MCF 10A (cell line): ENCODE measurements at regions not wholly inside any gene's neighbourhood (a gene's known extent, or its start where the extent isn't known, plus 50 kb on each side); places are given as distances from the start of the nearest gene placed in this dataset.

Experiments used
- BruUV-seq: library from RNA; stranded (reverse); fragments of 400-500 nt; replicated peaks from 2 replicates; lab custom pipeline; 2021; lab: Mats Ljungman, UMichigan
- CTCF ChIA-PET: fragments of 300-600 bp; sonication (Branson Sonifier 250); formaldehyde crosslinking; extraction: SDS; loops from one replicate; lab custom pipeline; 2021; ENCODE audit warnings: antibody characterized with exemption, inconsistent platforms; lab: Yijun Ruan, JAX
- POLR2A ChIA-PET: fragments of 300-600, 350-650 bp; sonication (Branson Sonifier 250); formaldehyde crosslinking; extraction: SDS; loops from one replicate; lab custom pipeline; 2020; ENCODE audit warnings: antibody characterized with exemption, inconsistent platforms; lab: Yijun Ruan, JAX
- DNase-seq: peaks from one replicate; pipeline ENCODE4 v3.0.0-alpha.2; 2018; ENCODE audit not compliant: unreplicated experiment
- H3K27ac Mint-ChIP-seq: one replicate; pipeline ENCODE4 v1.8.0; 2022; ENCODE audit warnings: mild to moderate bottlenecking, low read depth, mixed read lengths; ENCODE audit not compliant: unreplicated experiment
- H3K27me3 Mint-ChIP-seq: one replicate; pipeline ENCODE4 v1.8.0; 2022; ENCODE audit warnings: mixed read lengths; ENCODE audit not compliant: insufficient read depth, unreplicated experiment
- H3K36me3 Mint-ChIP-seq: one replicate; pipeline ENCODE4 v1.8.0; 2022; ENCODE audit warnings: mild to moderate bottlenecking, moderate library complexity, mixed read lengths; ENCODE audit not compliant: insufficient read depth, unreplicated experiment
- H3K4me1 Mint-ChIP-seq: one replicate; pipeline ENCODE4 v1.8.0; 2022; ENCODE audit warnings: mixed read lengths; ENCODE audit not compliant: insufficient read depth, unreplicated experiment
- H3K4me3 Mint-ChIP-seq: one replicate; pipeline ENCODE4 v1.8.0; 2022; ENCODE audit warnings: mild to moderate bottlenecking, moderate library complexity, mixed read lengths; ENCODE audit not compliant: unreplicated experiment
- H3K9me3 Mint-ChIP-seq: one replicate; pipeline ENCODE4 v1.8.0; 2022; ENCODE audit warnings: mixed read lengths; ENCODE audit not compliant: unreplicated experiment
- intact Hi-C: fragments of 100-400 bp; cut with micrococcal nuclease; formaldehyde crosslinking; loops from 2 replicates; pipeline ENCODE4 v1.14.1; 2022
- TF ChIP-seq, protein P1 (sequence below): fragments of 200-600 bp; IDR thresholded peaks from one replicate; pipeline ENCODE4 v1.8.0; 2022; ENCODE audit warnings: antibody characterized with exemption, mild to moderate bottlenecking; ENCODE audit not compliant: unreplicated experiment

DNA sequence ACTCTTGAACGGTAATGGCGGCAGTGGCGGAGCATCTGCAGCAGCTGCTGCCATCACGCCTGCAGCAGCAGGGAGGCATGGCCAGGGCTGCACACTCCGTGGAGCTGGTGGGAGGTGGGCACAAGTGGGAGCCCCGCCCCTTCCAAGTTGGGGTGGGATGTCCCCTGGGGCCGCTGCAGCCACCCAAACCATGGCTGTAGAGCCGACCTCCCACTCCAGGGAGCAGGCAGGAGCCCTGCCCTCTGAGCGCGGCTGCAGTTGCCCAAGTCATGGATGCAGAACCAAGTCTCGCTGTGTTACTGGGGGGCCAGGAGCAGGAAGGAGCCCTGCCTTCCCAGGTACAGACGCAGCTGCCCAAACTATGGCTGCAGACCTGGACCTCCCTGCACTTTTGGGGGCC lies 215.3 kb upstream of the VLDLR start:
- H3K27ac Mint-ChIP-seq: no peak overlapping the region
- TF ChIP-seq, protein P1, sequence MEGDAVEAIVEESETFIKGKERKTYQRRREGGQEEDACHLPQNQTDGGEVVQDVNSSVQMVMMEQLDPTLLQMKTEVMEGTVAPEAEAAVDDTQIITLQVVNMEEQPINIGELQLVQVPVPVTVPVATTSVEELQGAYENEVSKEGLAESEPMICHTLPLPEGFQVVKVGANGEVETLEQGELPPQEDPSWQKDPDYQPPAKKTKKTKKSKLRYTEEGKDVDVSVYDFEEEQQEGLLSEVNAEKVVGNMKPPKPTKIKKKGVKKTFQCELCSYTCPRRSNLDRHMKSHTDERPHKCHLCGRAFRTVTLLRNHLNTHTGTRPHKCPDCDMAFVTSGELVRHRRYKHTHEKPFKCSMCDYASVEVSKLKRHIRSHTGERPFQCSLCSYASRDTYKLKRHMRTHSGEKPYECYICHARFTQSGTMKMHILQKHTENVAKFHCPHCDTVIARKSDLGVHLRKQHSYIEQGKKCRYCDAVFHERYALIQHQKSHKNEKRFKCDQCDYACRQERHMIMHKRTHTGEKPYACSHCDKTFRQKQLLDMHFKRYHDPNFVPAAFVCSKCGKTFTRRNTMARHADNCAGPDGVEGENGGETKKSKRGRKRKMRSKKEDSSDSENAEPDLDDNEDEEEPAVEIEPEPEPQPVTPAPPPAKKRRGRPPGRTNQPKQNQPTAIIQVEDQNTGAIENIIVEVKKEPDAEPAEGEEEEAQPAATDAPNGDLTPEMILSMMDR: no peak
- H3K4me3 Mint-ChIP-seq: no peak overlapping the region
- H3K9me3 Mint-ChIP-seq: no peaks in the 10 kb centered on the region
- peaks cover 5% of the 10 kb centered on the region for H3K4me1 Mint-ChIP-seq
- H3K27me3 Mint-ChIP-seq: no peaks in the 10 kb centered on the region
- no peak for DNase-seq
- intact Hi-C loops: no loop called here
- no TSS peak for BruUV-seq
- POLR2A ChIA-PET: no interaction called here
- CTCF ChIA-PET: no interaction called here
- H3K36me3 Mint-ChIP-seq: no peaks in the 10 kb centered on the region

DNA sequence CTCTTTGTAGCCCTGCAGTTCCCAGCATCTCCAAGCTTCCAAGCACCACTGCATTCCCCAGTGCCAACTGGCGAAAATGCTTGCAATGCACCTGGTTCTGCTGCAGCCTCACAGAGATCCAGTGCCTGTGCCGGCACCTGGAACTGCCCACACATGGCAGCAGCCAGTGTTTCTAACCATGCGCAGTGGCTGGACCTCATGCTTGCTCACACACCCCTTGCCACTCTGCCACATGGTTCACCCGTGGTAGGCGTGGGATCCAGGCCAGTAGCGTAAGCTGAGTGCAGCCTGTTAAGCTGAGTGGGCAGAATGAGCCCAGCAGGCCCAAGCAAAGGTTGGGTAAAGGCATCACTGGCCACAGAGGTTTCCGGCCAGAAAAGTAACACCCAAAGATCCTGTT lies 214.1 kb upstream of the VLDLR start:
- H3K4me1 Mint-ChIP-seq: no peaks in the 10 kb centered on the region
- H3K36me3 Mint-ChIP-seq: no peaks in the 10 kb centered on the region
- POLR2A ChIA-PET: no interaction called here
- no peak for DNase-seq
- H3K27me3 Mint-ChIP-seq: no peaks in the 10 kb centered on the region
- BruUV-seq: no TSS peak
- CTCF ChIA-PET: interaction anchor here (0.7 kb wide), 1 partner anchor 63 kb away, joined by 3 read pairs; no protein-coding TSS in a partner anchor
- no peak overlapping the region for H3K27ac Mint-ChIP-seq
- TF ChIP-seq, protein P1: no peak
- no peak overlapping the region for H3K4me3 Mint-ChIP-seq
- H3K9me3 Mint-ChIP-seq: no peaks in the 10 kb centered on the region
- intact Hi-C loops: no loop called here

- no TSS peak for BruUV-seq
- H3K27ac Mint-ChIP-seq: no peak overlapping the region
- TF ChIP-seq, protein P1: no peak
- intact Hi-C loops: no loop called here
- no peak overlapping the region for H3K4me3 Mint-ChIP-seq
- no peaks in the 10 kb centered on the region for H3K9me3 Mint-ChIP-seq
- H3K27me3 Mint-ChIP-seq: no peaks in the 10 kb centered on the region
- no peaks in the 10 kb centered on the region for H3K36me3 Mint-ChIP-seq
- H3K4me1 Mint-ChIP-seq: no peaks in the 10 kb centered on the region
- ChIA-PET CTCF (no interaction called here), POLR2A (no interaction called here)
- no peak for DNase-seq
These were observed 209.9 kb upstream of the VLDLR start for GRCh38 chr9:2411459-2412215.

DNA sequence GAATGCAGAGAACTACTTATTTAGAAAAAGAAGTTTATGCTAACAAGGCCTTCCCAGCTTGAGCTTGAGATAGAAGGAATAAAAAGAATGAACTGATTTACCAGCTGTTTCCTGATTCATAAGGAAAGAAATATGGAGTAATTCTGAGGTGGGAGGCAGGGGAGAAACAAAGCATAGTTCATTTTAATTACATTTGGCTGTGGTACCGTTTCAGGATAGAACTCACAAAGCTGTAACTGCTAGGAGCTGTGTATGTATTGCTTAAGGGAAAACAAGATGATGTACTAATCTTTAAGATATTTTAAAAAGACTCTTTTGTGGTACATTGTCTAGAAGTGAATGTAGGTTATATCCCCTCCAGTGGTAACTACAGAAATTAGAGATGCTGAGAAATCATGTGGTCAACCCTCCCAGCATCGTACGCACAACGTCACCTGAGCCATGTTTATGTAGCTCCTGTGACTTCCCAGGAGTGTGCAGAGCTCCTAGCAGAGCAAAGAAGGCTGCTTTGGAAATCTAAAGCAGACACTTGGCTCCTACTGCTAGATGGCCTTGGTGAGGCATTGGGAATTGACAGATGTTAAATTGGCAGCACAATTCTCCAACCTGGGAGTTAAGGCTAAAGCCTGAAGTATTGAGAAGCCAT lies 208.3 kb upstream of the VLDLR start:
- H3K9me3 Mint-ChIP-seq: no peaks in the 10 kb centered on the region
- H3K36me3 Mint-ChIP-seq: no peaks in the 10 kb centered on the region
- H3K27me3 Mint-ChIP-seq: no peaks in the 10 kb centered on the region
- no peak for DNase-seq
- H3K27ac Mint-ChIP-seq: no peak overlapping the region
- intact Hi-C loops: no loop called here
- no peak overlapping the region for H3K4me3 Mint-ChIP-seq
- ChIA-PET POLR2A (no interaction called here), CTCF (interaction anchor here (0.6 to 0.8 kb wide), 2 partner anchors 107 to 1060 kb away, joined by 3 read pairs; no protein-coding TSS in a partner anchor)
- BruUV-seq: no TSS peak
- peaks cover 3% of the 10 kb centered on the region for H3K4me1 Mint-ChIP-seq
- TF ChIP-seq, protein P1: no peak
